Right lobe of liver (tissue), 6 donors: ENCODE measurements at regions not wholly inside any gene's neighbourhood (a gene's known extent, or its start where the extent isn't known, plus 50 kb on each side); places are given as distances from the start of the nearest gene placed in this dataset.

Experiments used
- ATAC-seq, 4 donors: fragments of 200-7000 bp; cut with Tn5 transposase; one replicate each; pipeline ENCODE4 v1.9.1; 2020; ENCODE audit warnings: mild to moderate bottlenecking in 4 of 4, moderate library complexity in 4 of 4
- DNase-seq, 3 donors: peaks; one replicate each; pipeline ENCODE4 v3.0.0-alpha.2; 2020
- H3K27ac ChIP-seq, 3 donors: fragments of 200-600 bp; one replicate each; pipeline ENCODE4 v1.8.0; 2022
- H3K27me3 ChIP-seq, 2 donors: fragments of 200-600 bp; one replicate each; pipeline ENCODE4 v1.8.0; 2022
- H3K36me3 ChIP-seq, 4 donors: fragments of 200-600 bp; sonication (generic) in 1 of 4; one replicate each; pipeline versions ENCODE4 v1.5.1 to v1.8.0; 2017 to 2022; ENCODE audit warnings: control low read depth in 1 of 4
- H3K4me1 ChIP-seq, 4 donors: fragments of 200-600 bp; sonication (generic) in 1 of 4; one replicate each; pipeline versions ENCODE4 v1.5.1 to v1.8.0; 2017 to 2022; ENCODE audit warnings: control low read depth in 1 of 4
- H3K4me3 ChIP-seq, 3 donors: fragments of 200-600 bp; one replicate each; pipeline ENCODE4 v1.8.0; 2022
- H3K9me3 ChIP-seq, 4 donors: fragments of 200-600 bp; sonication (generic) in 1 of 4; one replicate each; pipeline versions ENCODE4 v1.5.1 to v1.8.0; 2017 to 2022; ENCODE audit warnings: control low read depth in 1 of 4
- CTCF ChIP-seq, 4 donors: fragments of 200-600 bp in 3 of 4; fragments of 450-650 bp in 1 of 4; IDR thresholded peaks; one replicate each; pipeline versions ENCODE4 v1.5.1 to v1.8.0; 2016 to 2022; ENCODE audit warnings: antibody characterized with exemption in 4 of 4, mild to moderate bottlenecking in 2 of 4
- POLR2A ChIP-seq: fragments of 450-650 bp; IDR thresholded peaks from one replicate; pipeline ENCODE4 v1.6.1; 2017; ENCODE audit warnings: antibody characterized with exemption, mild to moderate bottlenecking
- WGBS: methylation state at CpG from one replicate; pipeline ENCODE4 v1.1.6; 2018; ENCODE audit warnings: low coverage, low lambda C conversion rate; ENCODE audit not compliant: insufficient coverage; ENCODE audit errors: missing lambda C conversion rate; 5-methylcytosine and 5-hydroxymethylcytosine counted together
- intact Hi-C, 2 donors: fragments of 100-400 bp; cut with DNase I; formaldehyde crosslinking; loops; one replicate each; pipeline versions ENCODE4 v1.11.2 to v1.14.1; 2022
- donor health status: DM: no; HTN: yes; CAD: no.
- donor health status: DM: no; HTN: no; CAD: no.
- donor health status: DM: no; HTN: no; CAD: no.
- donor health status: DM: no; HTN: yes; CAD: no.
- donor health status: DM: no; HTN: yes; CAD: no.

- TF ChIP-seq POLR2A (no peak), CTCF (IDR thresholded peaks at IDR 0.05) (no peak)
- peak overlapping the region in 2 of 3 donors; percentile 33 to 53 for H3K27ac ChIP-seq
These were observed 155.8 kb downstream of the INO80D start for GRCh38 chr2:205930209-205930608.

DNA sequence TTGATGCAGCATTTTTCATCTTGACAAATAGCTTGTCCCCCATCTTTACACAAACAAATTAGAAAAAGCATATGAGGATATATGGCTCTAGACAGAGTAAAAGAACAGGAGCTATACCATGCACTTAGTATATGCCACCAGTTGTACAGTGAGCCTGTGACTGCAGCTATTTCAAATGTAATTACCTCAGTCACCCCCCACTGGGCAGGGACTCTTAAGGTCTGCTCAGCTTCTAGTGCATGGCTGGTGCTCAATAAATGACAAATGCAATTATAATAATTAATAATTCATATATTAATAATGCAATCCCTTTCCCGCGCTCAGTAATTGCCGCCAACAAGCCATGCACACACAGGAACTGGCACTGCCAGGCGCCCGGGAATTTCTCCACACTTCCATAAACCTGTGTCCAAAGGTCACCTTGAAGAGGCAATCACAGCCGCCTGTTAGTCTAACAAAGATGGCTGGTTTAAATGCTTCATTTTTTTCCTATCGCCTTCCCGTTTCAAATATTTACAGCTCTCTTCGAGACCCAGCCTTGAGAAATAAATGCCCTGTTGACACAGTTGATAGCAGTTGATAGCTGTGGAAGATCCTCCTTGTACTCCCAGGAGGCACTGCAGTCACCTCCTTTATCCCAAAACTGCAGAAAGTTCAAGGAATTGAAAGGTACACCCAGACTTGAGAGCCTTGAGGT is 156.6 kb downstream of the INO80D start:
- peak overlapping the region in 2 of 3 donors; percentile 16 to 33 for H3K27ac ChIP-seq
- WGBS: 36% methylated on average over 9 of the region's 9 CpGs

More at GRCh38 chr2:205930209-205930608, 155.8 kb downstream of the INO80D start:
- WGBS: 34% methylated on average over 4 of the region's 4 CpGs
- no peak overlapping the region for H3K4me3 ChIP-seq
- DNase-seq (no peak), ATAC-seq (peak; percentile 24 to 58 (median 41))
- no peaks in the 10 kb centered on the region for H3K27me3 ChIP-seq
- H3K36me3 ChIP-seq: no peaks in the 10 kb centered on the region
- H3K9me3 ChIP-seq: no peaks in the 10 kb centered on the region
- intact Hi-C loops: no loop called here
- H3K4me1 ChIP-seq: peaks cover 0 to 14% (median 6%) of the 10 kb centered on the region in 4 donors

DNA sequence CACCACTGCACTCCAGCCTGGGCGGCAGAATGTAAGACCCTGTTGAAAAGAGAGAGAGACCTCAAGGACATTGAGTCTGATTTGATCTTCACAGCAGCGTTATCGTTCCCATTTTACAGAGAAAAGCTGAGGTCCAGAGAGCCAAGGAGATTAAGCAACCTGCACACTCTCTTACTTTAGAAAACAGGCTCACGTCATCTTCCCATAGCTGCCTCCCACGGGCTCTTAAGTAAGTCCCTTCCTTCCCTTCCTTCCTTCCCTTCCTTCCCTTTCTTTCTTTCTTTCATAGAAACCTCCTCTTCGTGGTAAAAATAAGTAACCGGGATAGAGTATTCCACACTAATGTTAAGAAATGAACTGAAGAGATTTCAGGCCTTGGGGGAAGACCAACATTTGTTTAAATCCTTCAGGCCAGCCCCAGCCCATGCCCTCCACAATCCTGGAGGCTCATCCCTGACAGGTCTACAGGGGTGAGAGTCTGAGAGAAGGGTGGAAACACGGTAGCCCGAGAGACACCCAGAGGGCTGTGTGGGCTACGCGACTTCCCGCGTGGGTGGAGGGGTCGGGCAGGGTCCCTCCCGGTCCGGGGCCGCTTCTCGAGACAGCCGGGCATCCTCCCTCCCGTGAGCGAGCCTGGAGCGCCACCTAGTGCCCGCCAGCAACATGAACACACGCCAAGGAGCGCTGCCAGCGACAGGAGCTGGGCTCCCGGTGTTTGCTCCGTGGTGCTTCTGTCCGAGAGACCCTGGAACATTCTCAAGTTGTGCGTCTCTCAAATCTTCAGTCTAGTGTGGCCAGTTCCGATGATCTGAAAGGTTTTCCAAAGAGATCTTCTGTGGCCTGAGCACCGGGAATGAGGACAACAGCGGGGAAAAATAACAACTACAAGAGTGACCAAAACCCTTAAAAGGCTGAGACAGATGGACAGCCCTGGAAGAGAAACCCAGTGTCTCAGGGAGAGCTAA is 160.3 kb downstream of the INO80D start:
- Histone ChIP-seq H3K4me3 (peak overlapping the region in 2 of 3 donors; percentile 16 to 17), H3K4me1 (peaks cover 0 to 14% (median 6%) of the 10 kb centered on the region in 4 donors), H3K36me3 (no peaks in the 10 kb centered on the region), H3K27me3 (no peaks in the 10 kb centered on the region), H3K9me3 (no peaks in the 10 kb centered on the region), H3K27ac (no peak overlapping the region)
- intact Hi-C loops: loop anchor here in 1 of 2 donors (10.0 kb wide), 1 partner anchor 161 kb away; no protein-coding TSS in a partner anchor
- TF ChIP-seq CTCF (IDR thresholded peaks at IDR 0.05): peak; percentile 92 to 95 (median 92)
- TF ChIP-seq POLR2A: no peak
- peak; percentile 82 to 88 (median 85) for ATAC-seq
- peak; percentile 79 to 86 (median 84) for DNase-seq
- 11% methylated on average over 16 of the region's 33 CpGs for WGBS

More for the DNA sequence above, 156.6 kb downstream of the INO80D start:
- peaks cover 0 to 14% (median 6%) of the 10 kb centered on the region in 4 donors for H3K4me1 ChIP-seq
- no peaks in the 10 kb centered on the region for H3K27me3 ChIP-seq
- TF ChIP-seq POLR2A: no peak
- no peak for TF ChIP-seq CTCF (IDR thresholded peaks at IDR 0.05)
- intact Hi-C loops: loop anchor here in 1 of 2 donors (10.0 kb wide), 1 partner anchor 165 kb away; no protein-coding TSS in a partner anchor
- no peaks in the 10 kb centered on the region for H3K36me3 ChIP-seq
- H3K9me3 ChIP-seq: no peaks in the 10 kb centered on the region
- DNase-seq (peak; percentile 62 to 78 (median 77)), ATAC-seq (peak; percentile 69 to 84 (median 81))
- no peak overlapping the region for H3K4me3 ChIP-seq

DNA sequence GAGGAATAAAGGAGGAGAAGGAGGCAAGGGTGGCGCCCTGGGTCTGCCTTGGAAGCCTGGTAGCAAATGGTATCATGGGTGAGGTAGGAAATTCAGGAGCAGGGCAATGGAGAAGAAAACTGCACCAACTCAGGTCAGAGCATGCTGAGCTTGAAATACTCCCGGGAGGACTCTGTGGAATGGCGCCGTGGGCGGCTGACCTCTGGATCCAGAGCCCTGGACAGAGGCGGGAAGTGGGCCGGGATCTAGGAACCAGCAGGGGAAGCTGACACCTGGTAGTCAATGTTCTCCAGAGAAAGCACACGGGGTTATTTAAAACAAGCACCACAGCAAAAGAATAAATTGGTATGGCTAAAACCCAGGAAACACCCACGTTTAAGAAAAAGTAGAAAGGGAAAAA is 161.3 kb downstream of the INO80D start:
- Histone ChIP-seq H3K9me3 (no peaks in the 10 kb centered on the region), H3K4me3 (no peak overlapping the region), H3K27ac (no peak overlapping the region), H3K4me1 (peaks cover 0 to 12% (median 6%) of the 10 kb centered on the region in 4 donors), H3K36me3 (no peaks in the 10 kb centered on the region), H3K27me3 (no peaks in the 10 kb centered on the region)
- DNase-seq: peak in 1 of 3 donors; percentile 41
- 27% methylated on average over 9 of the region's 9 CpGs for WGBS
- intact Hi-C loops: loop anchor here in 1 of 2 donors (10.0 kb wide), 1 partner anchor 160 kb away; no protein-coding TSS in a partner anchor
- ATAC-seq: peak in 1 of 4 donors; percentile 18
- TF ChIP-seq POLR2A: no peak
- TF ChIP-seq CTCF (IDR thresholded peaks at IDR 0.05): no peak
